Type B pancreatic cell (in vitro differentiated cells): ENCODE measurements at regions not wholly inside any gene's neighbourhood (a gene's known extent, or its start where the extent isn't known, plus 50 kb on each side); places are given as distances from the start of the nearest gene placed in this dataset.

Experiments used
- DNase-seq: peaks from one replicate; pipeline ENCODE4 v3.0.0; 2021; ENCODE audit warnings: mixed read lengths; ENCODE audit not compliant: unreplicated experiment; ENCODE audit errors: extremely low spot score
- H3K27ac Mint-ChIP-seq: 2 replicates; pipeline ENCODE4 v1.8.0; 2021; ENCODE audit warnings: mild to moderate bottlenecking, mixed read lengths
- H3K27me3 Mint-ChIP-seq: 2 replicates; pipeline ENCODE4 v1.8.0; 2021; ENCODE audit warnings: mixed read lengths
- H3K36me3 Mint-ChIP-seq: 2 replicates; pipeline ENCODE4 v1.8.0; 2021; ENCODE audit warnings: mixed read lengths
- H3K4me1 Mint-ChIP-seq: one replicate; pipeline ENCODE4 v1.8.0; 2021; ENCODE audit warnings: mixed read lengths; ENCODE audit not compliant: unreplicated experiment
- H3K4me3 Mint-ChIP-seq: 2 replicates; pipeline ENCODE4 v1.8.0; 2021; ENCODE audit warnings: mild to moderate bottlenecking, mixed read lengths
- H3K9me3 Mint-ChIP-seq: 2 replicates; pipeline ENCODE4 v1.8.0; 2021; ENCODE audit warnings: mixed read lengths
- TF ChIP-seq, protein P1 (sequence below): fragments of 200-600 bp; sonication (generic); conservative IDR thresholded peaks from 2 replicates; pipeline ENCODE4 v1.5.0; 2021; ENCODE audit warnings: antibody characterized with exemption, mild to moderate bottlenecking

DNA sequence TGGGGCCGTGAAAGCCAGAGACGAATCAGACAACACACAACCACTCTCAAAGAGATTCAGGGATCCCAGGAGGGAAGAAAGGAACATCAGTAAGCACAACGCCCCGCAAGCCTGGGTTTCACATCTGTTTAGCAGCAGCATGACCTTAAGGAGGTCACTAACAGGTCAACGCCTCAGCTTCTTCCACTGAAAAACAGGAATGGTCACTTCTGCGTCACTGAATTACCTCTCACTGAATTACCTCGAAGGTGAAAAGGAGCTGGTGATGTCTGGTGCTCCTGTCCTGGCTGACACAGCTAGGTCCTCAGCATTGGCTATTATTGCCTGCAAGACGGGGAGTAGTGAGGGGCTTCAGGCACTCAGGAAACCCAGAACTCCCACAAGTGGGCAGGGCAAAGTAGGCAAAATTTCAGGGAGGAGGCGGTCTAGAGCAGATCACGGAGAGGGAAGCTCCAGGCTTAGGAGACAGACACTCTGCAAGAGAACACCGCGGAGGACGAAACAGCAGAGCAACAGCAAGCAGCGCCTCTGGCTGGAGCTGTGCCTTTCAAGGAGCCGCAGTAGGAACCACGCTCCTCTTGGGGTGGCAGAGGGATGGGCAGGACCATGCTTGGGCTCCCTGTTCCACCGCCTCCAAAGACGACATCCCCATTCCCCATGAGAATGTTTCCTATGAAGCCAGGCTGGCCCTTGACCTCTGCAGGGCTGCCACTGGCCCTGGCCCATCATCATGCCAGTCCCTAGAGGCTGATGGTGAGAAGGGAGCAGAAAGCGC, 108.4 kb downstream of the SINHCAF start:
- Mint-ChIP-seq H3K27me3 (peaks cover 19% of the 10 kb centered on the region), H3K4me1 (no peaks in the 10 kb centered on the region), H3K9me3 (no peaks in the 10 kb centered on the region), H3K4me3 (peak overlapping the region; percentile 45), H3K27ac (peak overlapping the region; percentile 39), H3K36me3 (peaks cover 5% of the 10 kb centered on the region)
- TF ChIP-seq, protein P1, sequence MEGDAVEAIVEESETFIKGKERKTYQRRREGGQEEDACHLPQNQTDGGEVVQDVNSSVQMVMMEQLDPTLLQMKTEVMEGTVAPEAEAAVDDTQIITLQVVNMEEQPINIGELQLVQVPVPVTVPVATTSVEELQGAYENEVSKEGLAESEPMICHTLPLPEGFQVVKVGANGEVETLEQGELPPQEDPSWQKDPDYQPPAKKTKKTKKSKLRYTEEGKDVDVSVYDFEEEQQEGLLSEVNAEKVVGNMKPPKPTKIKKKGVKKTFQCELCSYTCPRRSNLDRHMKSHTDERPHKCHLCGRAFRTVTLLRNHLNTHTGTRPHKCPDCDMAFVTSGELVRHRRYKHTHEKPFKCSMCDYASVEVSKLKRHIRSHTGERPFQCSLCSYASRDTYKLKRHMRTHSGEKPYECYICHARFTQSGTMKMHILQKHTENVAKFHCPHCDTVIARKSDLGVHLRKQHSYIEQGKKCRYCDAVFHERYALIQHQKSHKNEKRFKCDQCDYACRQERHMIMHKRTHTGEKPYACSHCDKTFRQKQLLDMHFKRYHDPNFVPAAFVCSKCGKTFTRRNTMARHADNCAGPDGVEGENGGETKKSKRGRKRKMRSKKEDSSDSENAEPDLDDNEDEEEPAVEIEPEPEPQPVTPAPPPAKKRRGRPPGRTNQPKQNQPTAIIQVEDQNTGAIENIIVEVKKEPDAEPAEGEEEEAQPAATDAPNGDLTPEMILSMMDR = no peak
- DNase-seq = no peak

DNA sequence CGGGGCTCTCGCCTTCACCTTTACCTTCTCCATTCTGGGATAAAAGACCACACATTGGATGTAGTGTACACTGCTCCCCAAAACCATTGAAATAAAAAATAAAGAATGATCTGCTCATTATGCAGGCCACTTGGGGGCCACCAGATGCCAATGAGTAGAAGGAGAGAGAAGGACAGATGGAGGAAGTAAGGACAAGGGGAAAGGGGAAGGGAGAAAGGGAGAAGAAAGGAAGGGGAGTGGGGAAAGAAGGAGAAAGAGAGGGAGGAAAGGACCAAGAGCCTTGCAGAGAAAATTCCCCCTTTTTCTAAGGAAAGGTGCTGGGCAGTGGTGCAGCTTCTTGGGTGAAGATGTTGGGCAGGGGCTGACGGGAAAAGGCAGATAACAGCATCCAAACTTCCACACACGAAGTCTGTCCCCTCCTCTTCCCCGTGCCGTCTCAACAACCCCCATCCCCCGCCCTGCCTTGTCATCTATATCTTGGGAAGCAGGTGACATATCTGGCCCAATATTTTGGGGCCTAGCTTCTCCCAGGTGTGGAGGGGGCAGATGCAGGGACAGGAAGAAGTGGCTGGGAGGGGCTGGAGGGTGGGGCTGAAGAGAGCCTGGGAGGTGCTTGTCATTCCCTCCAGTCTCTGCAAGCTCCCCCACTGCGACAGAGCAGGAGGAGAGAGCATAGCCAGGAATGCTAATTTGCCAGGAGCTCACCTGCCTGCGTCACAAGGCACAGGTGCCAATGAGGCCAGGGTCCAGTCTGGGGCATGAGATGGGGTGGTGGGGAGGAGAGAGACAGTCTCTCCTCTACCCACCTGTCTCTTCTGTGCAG, 107.5 kb downstream of the SINHCAF start:
- Mint-ChIP-seq H3K27me3 (peaks cover 19% of the 10 kb centered on the region), H3K4me1 (no peaks in the 10 kb centered on the region), H3K4me3 (no peak overlapping the region), H3K9me3 (no peaks in the 10 kb centered on the region), H3K36me3 (peaks cover 5% of the 10 kb centered on the region), H3K27ac (no peak overlapping the region)
- no peak for DNase-seq
- TF ChIP-seq, protein P1 = no peak

DNA sequence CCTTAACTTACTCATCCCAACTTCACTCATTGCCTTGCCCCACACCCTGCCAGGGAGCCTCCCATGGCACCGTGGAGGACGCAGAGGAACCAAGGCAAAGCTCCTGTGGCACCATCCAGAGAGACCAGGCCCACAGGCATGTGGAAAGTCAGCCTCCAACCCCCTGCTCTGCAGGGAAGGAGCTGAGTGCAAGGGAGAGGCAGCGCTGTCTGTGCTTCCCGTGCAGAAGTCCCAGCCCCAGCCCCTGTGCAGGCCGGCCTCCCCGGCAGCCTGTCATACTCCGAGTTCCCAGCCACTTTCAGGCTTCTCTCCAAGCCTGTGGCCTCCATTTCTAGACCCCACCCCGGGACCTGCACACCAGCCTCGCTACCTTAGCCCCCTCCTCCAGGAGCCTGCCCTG, 106.4 kb downstream of the SINHCAF start:
- H3K27ac Mint-ChIP-seq = no peak overlapping the region
- H3K36me3 Mint-ChIP-seq = peaks cover 5% of the 10 kb centered on the region
- H3K9me3 Mint-ChIP-seq = no peaks in the 10 kb centered on the region
- TF ChIP-seq, protein P1 = no peak
- no peak for DNase-seq
- peaks cover 19% of the 10 kb centered on the region for H3K27me3 Mint-ChIP-seq
- H3K4me3 Mint-ChIP-seq = no peak overlapping the region
- H3K4me1 Mint-ChIP-seq = no peaks in the 10 kb centered on the region

DNA sequence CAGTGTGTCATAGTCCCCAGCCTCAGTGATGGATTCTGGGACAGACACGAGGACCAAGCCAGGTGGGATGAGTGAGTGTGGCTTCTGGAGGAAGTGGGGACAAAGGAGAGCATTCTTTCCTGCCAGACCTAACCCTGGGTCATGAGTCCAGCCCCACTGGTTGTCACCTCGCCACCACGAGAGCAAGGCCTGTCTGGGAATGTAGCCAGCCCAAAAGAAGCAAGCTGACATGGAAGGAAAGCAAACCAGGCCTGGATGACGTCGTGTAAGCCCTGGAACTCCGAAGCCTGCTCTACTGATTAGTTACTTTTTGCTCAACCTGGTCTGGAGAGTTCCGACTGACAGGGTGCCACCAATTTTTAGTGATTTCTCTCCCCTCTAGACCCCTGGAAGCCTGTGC, 105.9 kb downstream of the SINHCAF start:
- no peak for DNase-seq
- Mint-ChIP-seq H3K9me3 (no peaks in the 10 kb centered on the region), H3K27me3 (peaks cover 19% of the 10 kb centered on the region), H3K4me1 (peaks cover 3% of the 10 kb centered on the region), H3K36me3 (peaks cover 5% of the 10 kb centered on the region), H3K27ac (no peak overlapping the region), H3K4me3 (no peak overlapping the region)
- TF ChIP-seq, protein P1 = no peak

DNA sequence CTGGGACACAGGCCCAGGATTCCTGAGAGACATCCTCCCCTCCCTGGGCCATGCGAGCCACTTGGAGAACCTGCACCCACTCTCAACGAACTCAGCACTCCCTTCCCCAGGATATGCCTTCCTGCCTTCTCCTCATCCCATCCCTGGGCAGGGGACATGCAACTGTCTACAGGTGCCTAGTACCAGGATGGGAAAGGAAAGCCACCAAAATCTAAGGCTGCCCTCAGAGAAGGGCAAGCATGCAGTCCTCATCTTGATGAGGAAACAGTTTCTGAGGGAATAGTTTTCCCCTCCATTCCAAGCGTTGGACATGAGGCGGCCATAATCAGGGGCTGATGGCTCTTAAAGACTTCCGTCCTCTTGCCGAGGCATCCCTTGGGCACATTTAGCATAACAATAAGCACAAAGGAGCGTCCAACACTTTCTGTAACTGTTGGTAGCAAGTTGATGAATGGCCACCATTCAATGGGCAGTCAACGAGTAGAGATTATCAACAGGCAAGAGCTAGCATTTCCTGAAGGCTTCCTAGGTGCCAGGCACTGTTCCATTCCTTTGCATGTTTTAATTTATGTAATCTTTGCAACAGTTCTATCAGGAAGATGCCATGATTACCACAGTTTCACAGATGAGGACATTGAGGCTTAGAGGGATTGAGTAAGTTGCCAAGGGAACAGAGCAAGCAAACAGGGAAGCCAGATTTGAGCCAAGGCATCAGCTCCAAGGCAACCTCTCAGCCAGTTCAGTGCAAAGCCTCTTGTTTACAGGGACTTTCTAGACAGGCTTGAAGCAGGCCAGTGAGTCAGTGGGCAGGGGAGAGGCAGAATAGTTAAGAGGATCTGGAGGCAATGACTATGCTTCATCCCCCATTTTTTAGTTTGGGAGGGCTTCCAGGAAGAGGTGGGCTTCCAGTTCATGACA, 105.1 kb downstream of the SINHCAF start:
- no peak overlapping the region for H3K4me3 Mint-ChIP-seq
- peaks cover 9% of the 10 kb centered on the region for H3K4me1 Mint-ChIP-seq
- peaks cover 5% of the 10 kb centered on the region for H3K36me3 Mint-ChIP-seq
- H3K9me3 Mint-ChIP-seq = no peaks in the 10 kb centered on the region
- TF ChIP-seq, protein P1 = no peak
- no peak overlapping the region for H3K27ac Mint-ChIP-seq
- peaks cover 24% of the 10 kb centered on the region for H3K27me3 Mint-ChIP-seq
- DNase-seq = no peak
